Large intestine (tissue), 3 donors: ENCODE measurements at regions not wholly inside any gene's neighbourhood (a gene's known extent, or its start where the extent isn't known, plus 50 kb on each side); places are given as distances from the start of the nearest gene placed in this dataset.

Experiments used
- DNase-seq, 2 donors: peaks; one replicate each; pipeline versions ENCODE4 v3.0.0 to v3.0.0-alpha.2; 2013
- H3K27ac ChIP-seq: one replicate; pipeline ENCODE4 v1.5.1; 2013; ENCODE audit warnings: low read length
- H3K27me3 ChIP-seq: 2 replicates; pipeline ENCODE4 v1.6.1; 2013; ENCODE audit warnings: low read length; ENCODE audit not compliant: control insufficient read depth, insufficient read depth
- H3K36me3 ChIP-seq: 2 replicates; pipeline ENCODE4 v1.6.1; 2013; ENCODE audit warnings: low read length; ENCODE audit not compliant: control insufficient read depth, insufficient read depth
- H3K4me1 ChIP-seq: one replicate; pipeline ENCODE4 v1.6.1; 2013; ENCODE audit warnings: low read length; ENCODE audit not compliant: control insufficient read depth, insufficient read depth
- H3K4me3 ChIP-seq: one replicate; pipeline ENCODE4 v1.5.1; 2013; ENCODE audit warnings: low read length
- H3K9me3 ChIP-seq: one replicate; pipeline ENCODE4 v1.6.1; 2013; ENCODE audit warnings: mild to moderate bottlenecking, low read depth, low read length, moderate library complexity; ENCODE audit not compliant: control insufficient read depth
- WGBS: methylation state at CpG from one replicate; pipeline ENCODE4 v1.1.5; 2013; ENCODE audit warnings: low lambda C conversion rate; ENCODE audit not compliant: insufficient coverage; 5-methylcytosine and 5-hydroxymethylcytosine counted together

DNA sequence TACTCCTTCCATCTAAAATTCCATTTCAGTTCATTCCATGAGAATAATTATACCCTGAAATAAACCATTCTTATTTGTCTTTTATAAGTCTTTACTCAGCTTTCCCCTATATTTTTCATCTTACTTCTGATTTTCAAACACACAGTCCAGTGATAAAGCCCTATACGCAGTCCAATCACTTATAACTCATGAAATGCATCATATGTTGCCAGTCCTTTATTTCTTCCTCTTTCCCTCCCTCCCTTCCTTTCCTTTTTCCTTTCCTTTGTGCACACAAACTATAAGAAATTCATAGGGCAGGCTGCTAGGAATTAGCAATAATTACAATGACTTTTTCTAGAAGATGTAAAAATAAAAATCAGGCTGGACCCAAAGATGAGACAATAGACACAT lies 58.8 kb upstream of the RPS23 start:
- H3K27me3 ChIP-seq = peaks cover 2% of the 10 kb centered on the region
- no peaks in the 10 kb centered on the region for H3K36me3 ChIP-seq
- no peaks in the 10 kb centered on the region for H3K4me1 ChIP-seq
- no peak overlapping the region for H3K27ac ChIP-seq
- H3K9me3 ChIP-seq = no peaks in the 10 kb centered on the region
- DNase-seq = no peak
- H3K4me3 ChIP-seq = no peak overlapping the region
- 100% methylated on average over 1 of the region's 1 CpG for WGBS

DNA sequence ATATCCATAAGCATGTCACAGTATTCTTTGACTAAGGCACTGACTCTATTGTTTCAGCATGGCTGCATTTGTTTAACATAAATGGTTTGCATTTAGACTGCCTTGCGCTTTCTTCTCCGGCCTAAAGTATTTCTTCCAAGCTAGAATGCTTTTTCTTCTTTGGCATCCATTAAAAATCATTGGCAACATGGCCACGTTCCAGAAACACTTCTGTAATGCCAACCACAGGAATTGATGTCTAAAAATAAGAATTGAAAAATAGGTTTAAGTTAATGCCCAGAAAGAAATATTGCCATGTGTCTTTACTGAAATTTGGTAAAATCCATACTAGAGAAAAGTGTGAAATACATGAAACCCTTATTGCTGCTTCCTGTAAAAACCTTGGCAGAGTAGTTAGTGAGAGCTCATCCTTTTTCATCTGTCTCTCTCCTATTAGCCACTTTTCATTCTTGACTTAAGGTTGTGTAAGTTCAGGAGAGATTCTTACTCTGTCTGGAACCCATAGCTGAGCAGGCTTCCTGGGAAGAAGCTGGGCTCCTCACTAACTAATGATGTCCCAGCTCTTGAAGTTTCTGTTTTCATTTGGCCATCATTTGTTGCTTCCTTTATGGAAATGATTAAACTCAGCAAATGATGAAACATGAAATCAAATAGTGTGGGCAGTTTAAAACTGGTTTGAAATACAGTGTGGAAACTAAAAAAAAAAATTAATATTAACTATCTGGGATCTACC lies 58.2 kb upstream of the RPS23 start:
- no peak for DNase-seq
- WGBS = no CpG with 5 or more reads among the region's 3 CpGs
- Histone ChIP-seq H3K9me3 (no peaks in the 10 kb centered on the region), H3K4me3 (no peak overlapping the region), H3K27me3 (peaks cover 2% of the 10 kb centered on the region), H3K27ac (no peak overlapping the region), H3K4me1 (no peaks in the 10 kb centered on the region), H3K36me3 (no peaks in the 10 kb centered on the region)

DNA sequence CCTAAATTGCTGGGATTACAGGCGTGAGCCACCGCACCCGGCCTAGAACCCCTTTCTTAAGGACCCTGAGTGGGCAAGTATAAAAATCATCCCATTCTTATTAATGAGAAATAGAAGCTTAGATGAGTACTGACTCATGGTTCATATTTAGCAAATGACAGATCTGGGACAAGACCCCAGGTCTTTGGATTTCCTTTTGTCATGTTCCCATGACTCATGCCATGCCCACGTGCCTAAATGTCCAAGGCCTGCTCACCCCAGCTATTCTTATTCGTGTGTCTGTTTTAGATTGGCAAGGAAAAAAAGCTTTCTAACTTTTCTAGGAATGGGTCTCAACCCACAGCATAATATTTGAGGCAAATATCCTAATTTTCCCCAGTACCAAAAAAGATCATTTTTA lies 57.7 kb upstream of the RPS23 start:
- no peaks in the 10 kb centered on the region for H3K9me3 ChIP-seq
- 94% methylated on average over 2 of the region's 5 CpGs for WGBS

DNA sequence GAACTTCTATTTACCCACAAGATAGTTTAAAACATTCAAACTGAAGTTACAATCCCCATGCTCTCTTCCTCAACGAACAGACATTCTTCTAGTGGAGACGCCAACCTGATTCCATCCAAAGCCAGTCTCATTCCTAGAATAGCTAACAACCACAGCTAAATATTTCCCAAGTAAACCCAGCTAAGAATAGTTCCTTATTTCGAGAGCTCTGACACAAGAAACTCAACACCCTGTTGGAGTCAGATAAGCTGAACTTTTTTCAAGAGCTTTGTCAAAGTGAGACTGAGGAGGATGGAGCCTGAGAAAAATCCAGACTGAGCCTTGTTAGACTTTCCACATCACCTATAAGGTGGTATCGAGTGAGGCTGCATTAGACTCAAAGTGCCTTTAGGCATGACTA lies 56.7 kb upstream of the RPS23 start:
- Histone ChIP-seq H3K36me3 (no peaks in the 10 kb centered on the region), H3K27ac (no peak overlapping the region), H3K4me1 (no peaks in the 10 kb centered on the region), H3K27me3 (no peaks in the 10 kb centered on the region), H3K9me3 (no peaks in the 10 kb centered on the region), H3K4me3 (no peak overlapping the region)
- DNase-seq = no peak
- 80% methylated on average over 1 of the region's 4 CpGs for WGBS

More for the DNA sequence above, 57.7 kb upstream of the RPS23 start:
- no peak for DNase-seq
- Histone ChIP-seq H3K36me3 (no peaks in the 10 kb centered on the region), H3K4me3 (no peak overlapping the region), H3K4me1 (no peaks in the 10 kb centered on the region), H3K27ac (no peak overlapping the region), H3K27me3 (peaks cover 2% of the 10 kb centered on the region)

DNA sequence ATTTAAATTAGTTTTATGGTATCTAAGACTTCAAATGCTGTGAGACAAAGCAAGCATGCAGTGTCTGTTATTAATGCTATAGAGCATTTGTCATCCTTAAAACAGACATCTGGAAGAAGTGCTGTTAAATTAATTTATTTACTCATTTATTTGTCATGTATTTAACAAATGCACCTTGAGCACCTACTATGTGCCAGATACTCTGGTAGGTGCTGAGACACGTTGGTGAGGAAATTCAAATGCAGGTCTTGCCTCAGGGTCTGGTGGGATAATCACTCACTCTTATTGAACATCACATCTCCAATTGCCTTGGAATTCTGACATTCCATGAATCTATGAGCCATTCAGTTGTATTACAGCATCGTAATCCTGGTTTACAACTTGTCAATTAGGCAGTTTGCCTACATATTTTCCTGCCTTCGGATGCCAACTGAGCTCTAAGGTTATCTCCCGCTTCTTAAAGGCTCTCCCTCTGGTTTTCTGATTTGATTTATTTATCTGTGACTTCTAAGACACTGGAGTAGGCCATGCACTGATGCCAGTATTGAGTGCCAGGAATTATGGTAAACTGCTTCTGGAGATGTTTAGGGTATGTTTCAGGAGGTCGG lies 56.0 kb upstream of the RPS23 start:
- DNase-seq = no peak
- Histone ChIP-seq H3K9me3 (no peaks in the 10 kb centered on the region), H3K36me3 (no peaks in the 10 kb centered on the region), H3K27ac (no peak overlapping the region), H3K4me3 (no peak overlapping the region), H3K4me1 (no peaks in the 10 kb centered on the region), H3K27me3 (no peaks in the 10 kb centered on the region)
- no CpG with 5 or more reads among the region's 5 CpGs for WGBS

DNA sequence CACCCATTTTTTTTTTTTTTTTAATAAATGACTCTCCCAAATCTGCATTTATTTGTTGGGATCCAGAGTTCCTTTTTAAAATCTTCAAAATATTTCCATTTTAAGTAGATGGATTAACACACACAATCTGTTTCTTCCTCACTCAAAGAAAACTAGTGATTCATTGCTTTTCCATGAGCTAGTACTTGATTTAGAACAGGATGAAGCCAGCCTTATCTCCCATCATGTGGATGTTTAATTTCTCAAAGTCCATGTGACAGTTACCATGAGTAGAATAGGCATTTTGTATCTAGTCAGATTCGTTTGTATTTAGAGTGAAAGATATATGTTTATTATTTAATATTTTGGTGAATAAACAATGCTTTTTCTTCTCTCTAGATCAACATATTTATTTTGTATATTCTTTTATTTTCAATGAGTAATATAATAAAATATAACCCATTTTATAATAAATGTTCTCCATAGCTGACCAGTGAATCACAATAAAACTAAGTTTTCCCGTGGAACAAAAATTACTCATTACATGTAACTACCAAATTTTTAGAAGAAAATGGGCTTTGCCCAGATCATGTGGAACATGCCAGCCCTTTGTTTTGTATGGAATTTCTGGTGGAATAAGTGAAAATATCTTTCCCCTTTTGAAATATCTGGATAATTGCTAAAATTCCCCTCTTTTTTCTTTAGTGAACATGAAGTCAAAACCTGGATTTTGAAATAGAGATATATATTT lies 54.9 kb upstream of the RPS23 start:
- Histone ChIP-seq H3K36me3 (no peaks in the 10 kb centered on the region), H3K4me3 (no peak overlapping the region), H3K4me1 (no peaks in the 10 kb centered on the region), H3K27ac (no peak overlapping the region), H3K27me3 (no peaks in the 10 kb centered on the region), H3K9me3 (no peaks in the 10 kb centered on the region)
- no peak for DNase-seq
- no CpG with 5 or more reads among the region's 2 CpGs for WGBS

DNA sequence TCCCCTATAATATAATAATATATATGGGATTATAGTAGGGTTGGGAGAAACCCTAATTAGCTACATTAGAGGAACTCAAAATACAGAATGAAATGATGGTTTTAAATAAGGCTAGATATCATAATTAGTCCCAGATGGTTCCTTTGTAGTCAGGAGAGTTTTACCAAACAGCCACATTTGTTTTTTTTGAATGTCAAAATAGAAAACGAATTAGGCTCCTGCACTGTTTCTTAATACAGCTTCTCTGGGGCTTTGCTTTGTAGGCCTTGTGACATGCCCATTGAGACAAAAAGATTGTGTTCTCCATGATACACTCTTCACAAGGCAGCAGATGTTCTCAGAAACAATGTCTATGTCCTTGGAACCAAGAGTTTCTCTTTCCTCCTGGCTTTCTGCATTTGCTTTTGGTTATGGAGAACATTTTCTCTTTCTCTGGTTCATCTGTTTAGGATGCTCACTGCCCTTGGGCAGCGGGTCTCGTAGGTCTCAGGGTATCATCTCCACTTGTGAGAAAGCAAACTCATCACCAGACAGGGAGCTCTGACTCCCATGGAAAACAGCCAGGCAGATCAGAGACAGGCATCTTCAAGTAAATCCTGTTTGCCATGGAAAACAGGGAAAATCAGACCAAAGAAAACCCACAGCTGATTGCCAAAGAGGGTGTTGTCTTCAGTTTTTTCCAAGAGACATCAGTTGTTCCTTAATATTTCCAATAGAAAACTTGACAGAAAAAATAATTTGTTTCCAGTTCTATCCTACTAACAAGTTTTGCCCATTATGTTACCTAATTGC lies 54.1 kb upstream of the RPS23 start:
- no peaks in the 10 kb centered on the region for H3K36me3 ChIP-seq
- no peaks in the 10 kb centered on the region for H3K4me1 ChIP-seq
- H3K27me3 ChIP-seq = no peaks in the 10 kb centered on the region
- 100% methylated on average over 1 of the region's 3 CpGs for WGBS
- no peak overlapping the region for H3K4me3 ChIP-seq
- no peak overlapping the region for H3K27ac ChIP-seq
- no peaks in the 10 kb centered on the region for H3K9me3 ChIP-seq
- no peak for DNase-seq

DNA sequence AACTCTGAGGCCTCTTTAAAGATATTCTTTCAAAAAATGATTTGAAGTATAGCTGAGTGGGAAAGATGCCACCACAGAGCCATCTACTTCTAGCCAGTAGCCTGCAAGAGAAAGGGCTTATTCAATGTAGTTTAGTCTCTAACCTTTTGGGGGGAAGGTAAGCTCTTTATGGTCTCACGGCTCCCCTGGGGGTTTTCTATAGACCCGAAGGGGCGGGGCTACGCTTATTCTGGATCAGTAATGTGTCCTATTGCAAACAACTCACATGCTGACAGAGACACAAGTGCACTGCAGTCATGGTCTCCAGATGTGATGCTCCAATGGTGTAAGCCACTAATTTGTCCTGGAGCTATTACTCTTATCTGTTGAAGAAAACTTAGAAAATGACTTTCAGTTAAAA lies 53.4 kb upstream of the RPS23 start:
- Histone ChIP-seq H3K4me1 (no peaks in the 10 kb centered on the region), H3K4me3 (no peak overlapping the region), H3K27me3 (no peaks in the 10 kb centered on the region), H3K9me3 (no peaks in the 10 kb centered on the region), H3K27ac (no peak overlapping the region), H3K36me3 (no peaks in the 10 kb centered on the region)
- no CpG with 5 or more reads among the region's 4 CpGs for WGBS
- DNase-seq = no peak

DNA sequence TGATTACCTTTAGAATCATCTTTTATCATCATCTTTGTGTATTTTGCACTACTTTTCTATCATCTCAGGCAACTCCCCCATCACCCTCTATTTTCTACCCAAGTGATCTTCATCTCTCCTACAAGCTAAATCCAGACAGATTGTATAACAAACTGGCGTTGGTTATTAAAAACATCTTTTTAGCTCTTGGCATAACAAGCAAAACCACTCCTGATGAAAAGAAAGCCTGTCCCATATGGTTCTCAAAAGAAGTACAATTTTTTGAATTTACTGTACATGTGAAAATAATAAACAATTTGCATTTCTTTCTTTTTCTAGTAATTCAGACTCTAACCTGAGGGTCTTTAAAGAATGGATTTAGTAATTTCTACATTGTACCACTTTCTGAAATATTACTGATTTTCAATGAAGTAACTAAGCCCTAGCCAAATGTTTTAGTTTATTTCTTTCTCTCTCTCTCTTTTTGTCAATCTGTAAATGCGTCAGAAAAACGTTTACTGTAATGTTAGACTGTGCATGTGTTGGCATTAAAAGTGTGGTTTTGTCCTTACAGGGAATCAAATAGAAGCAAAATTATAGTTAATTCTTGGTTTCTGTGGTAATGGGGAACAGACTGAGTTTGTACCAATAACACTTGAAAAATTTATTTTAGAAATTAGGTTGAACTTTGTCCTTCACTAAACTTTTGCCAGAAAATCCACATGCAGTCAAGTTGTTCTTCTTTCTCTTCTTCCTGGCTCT lies 52.5 kb upstream of the RPS23 start:
- WGBS = no CpG with 5 or more reads among the region's 3 CpGs
- Histone ChIP-seq H3K4me1 (no peaks in the 10 kb centered on the region), H3K27me3 (no peaks in the 10 kb centered on the region), H3K36me3 (no peaks in the 10 kb centered on the region), H3K27ac (no peak overlapping the region), H3K9me3 (no peaks in the 10 kb centered on the region), H3K4me3 (no peak overlapping the region)
- DNase-seq = no peak

DNA sequence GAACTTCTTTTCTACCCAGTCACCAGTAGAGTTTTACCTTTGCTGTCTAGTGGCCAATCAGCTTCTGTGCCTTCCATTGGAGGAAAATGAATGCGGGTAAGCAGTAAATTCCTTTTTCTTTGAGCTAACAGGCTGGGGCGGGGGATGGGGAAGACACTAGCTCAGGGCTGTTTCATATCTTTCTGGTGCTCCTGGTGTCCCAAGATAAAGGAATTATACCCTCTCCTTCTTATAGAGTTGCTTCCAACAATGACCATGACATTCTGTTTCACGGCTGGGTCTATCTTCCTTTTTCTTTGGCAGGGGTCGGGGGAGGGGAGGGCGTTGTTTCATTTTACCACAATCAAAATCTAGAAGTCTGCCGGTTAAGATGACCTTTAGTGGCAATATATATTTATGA lies 51.2 kb upstream of the RPS23 start:
- Histone ChIP-seq H3K27ac (no peak overlapping the region), H3K27me3 (no peaks in the 10 kb centered on the region), H3K4me3 (no peak overlapping the region), H3K4me1 (no peaks in the 10 kb centered on the region), H3K9me3 (no peaks in the 10 kb centered on the region), H3K36me3 (no peaks in the 10 kb centered on the region)
- WGBS = 80% methylated on average over 1 of the region's 6 CpGs
- no peak for DNase-seq
